ENCODE measurements at regions not wholly inside any gene's neighbourhood (a gene's known extent, or its start where the extent isn't known, plus 50 kb on each side); places are given as distances from the start of the nearest gene placed in this dataset.
A peak's percentile ranks its signal among the peaks of the same experiment; 100 is the strongest.
"Not testable (repeated sequence)": the region's sequence is repeated elsewhere in the genome, so short reads cannot be mapped to it uniquely, and the experiment has no call there.

- no peak for DNase-seq
Measured at GRCh38 chr5:60546207-60546606, 153.8 kb downstream of the DEPDC1B start.

DNA sequence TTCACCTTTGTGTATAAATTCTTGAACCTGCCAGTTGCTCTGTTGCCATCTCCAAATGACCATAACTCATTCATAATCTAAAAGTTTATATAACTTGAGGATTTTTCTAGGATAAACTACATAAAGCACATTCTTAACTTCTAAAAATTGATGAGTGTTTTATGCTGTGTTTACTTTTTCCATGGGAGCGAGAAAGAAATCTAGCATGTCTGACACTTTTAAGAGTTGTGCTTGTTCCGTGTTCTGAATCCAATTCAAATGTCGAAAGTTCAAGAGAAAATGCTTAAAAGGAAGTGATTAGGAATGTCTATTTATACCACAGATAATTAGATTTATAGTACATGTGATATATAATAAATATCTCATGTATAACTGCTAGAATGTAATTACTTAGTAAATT, 154.4 kb downstream of the DEPDC1B start:
- no peak for DNase-seq

DNA sequence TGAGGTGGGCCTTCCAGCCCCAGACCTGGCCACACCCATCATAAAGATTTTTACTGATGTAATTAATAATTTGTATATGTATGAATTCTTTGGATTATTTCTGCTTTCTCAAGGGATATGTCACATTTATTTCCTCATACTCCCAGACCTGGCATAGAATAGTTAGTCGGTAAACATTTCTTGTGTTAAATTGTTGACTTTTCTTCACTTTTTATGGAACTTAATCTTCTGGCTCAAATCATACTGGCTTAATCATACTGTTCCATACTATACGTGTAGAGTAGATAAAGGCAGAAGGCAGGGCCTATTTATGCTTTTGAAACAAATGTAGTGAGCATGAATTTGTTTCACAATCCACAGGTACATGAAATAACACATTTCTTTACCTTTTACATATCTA, 155.8 kb downstream of the DEPDC1B start:
- no peak for DNase-seq

DNA sequence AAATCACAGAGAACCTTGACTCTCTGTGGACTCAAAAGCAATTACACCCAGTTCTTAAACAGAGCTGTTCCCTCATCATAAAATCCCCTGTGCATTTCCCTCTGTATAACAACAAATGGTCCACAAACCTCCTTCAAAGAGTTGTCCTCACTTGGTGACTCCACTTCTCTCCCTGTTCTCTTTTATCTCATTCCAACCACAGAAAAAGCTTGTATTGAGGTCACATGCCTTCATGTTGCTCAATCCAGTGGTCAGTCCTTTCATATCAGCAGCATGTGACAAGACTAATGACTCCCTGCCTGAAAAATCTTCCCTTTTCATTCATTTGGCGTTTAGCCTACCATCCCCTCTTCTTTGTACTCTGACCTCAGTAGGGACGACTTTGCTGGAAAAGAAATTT, 158.0 kb downstream of the DEPDC1B start:
- no peak for DNase-seq

DNA sequence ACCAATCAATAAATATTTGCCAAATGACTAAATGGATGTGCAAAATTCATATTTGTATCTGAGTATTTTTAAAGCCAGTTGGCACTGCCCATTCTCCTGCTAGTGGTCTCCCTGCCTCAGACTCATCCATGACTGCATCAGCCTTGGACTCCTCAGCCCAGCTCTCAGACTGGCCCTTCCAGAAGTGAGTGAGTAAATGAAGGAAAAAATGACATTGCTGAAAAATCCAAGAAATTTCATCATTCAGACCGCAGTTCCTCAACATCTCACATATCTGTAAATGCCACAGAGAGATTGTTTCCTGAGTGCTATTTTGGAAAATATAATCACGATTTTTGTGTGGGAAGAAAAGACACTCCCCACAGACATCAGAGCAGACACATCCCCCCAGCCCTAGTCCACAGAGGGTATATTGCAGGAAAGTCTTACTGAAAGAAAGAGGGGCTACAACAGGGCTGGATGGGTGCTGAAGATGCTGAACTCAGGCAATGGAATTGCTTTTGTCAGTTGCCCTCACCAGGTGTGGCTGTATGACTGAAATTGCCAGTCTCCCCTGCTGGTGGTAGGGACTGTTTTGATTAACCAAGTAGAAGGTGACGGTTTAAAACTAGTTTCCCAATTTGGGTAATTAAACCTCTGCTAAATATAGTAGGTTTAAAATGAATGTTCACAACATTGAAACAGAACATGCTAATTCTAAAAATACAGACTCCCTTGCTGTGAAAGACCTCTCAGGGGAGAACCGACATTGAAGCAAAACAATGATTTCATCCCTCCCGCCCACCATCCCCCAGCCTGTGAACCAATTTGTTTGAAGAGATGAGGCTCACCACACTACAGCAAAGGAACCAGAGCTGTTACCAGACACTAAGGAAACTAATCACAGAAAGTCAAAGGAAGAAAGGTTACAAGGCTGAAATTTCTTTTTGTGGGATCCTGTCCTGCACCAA, 158.8 kb downstream of the DEPDC1B start:
- peak; percentile 76 for DNase-seq

GRCh38 chr5:60538955-60539866, 160.8 kb downstream of the DEPDC1B start:
- DNase-seq, result no peak

DNA sequence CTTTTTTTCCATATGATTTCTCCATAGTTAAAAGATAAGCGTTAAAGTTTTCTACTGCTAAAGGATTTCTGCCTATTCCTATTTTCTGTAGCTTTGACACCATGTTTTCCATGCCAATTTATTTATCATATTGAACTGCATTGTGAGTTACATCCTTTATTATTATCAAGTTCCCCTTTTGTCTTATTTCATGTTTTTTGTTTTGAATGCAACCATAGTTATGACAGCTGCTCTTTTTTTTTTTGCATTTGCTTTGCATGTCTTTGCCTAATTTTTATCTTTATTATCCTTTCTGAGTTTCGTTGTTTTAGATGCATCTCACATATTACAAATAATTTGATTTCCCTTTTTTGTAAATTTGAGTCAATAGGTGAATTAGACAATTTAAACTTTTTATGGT, 161.5 kb downstream of the DEPDC1B start:
- DNase-seq, result no peak

DNA sequence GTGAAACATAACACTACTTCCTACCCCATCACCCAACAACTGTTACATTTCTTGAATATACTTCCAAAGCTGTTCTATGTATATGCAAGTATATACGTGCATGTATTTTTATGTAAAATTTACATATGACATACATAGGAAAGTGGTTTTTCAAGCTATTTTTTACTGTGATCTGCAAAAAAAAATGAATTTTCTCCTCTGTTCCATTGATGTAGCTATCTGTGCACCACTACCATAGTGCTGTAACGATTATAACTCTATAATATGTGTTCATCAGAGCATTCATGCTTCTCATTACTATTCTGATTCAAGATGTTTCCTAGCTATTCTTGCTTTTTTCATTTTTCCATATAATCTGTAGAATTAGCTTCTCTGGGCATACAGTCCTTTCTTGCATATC, 164.0 kb downstream of the DEPDC1B start:
- no peak for DNase-seq

DNA sequence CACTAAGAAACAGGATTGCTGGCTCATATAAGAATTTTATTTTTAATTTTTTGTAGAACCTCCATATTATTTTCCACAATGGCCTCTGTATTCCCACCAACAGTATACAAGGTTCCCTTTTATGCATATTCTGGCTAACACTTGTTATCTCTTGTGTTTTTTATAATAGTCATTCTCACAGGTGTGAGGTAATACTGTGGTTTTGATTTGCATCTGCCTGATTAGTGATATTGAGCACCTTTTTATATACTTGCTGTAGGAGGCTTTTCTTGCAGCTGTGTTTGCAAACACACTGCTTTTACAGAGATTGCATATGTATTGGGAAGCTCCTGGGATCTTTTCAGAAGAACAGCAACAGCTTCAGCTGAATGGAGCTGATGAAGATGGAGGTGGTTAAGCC, 164.8 kb downstream of the DEPDC1B start:
- DNase-seq, result no peak

GRCh38 chr5:60533789-60534188, 166.2 kb downstream of the DEPDC1B start:
- DNase-seq, result no peak

DNA sequence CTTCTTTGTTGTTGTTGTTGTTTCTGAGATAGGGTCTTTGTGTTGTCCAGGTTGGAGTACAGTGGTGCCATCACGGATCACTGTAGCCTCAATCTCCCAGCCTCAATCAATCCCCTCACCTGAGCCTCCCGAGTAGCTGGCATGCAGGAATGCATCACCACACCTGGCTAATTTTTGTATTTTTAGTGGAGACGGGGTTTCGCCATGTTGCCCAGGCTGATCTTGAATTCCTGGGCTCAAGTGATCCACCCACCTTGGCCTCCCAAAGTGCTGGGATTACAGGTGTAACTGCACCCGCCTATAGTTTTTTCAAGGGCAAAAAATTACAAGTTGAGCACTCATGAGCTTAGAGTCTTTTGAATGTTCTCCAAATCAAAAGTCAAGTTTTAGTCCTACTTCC, 167.2 kb downstream of the DEPDC1B start:
- DNase-seq, result not testable (repeated sequence)

DNA sequence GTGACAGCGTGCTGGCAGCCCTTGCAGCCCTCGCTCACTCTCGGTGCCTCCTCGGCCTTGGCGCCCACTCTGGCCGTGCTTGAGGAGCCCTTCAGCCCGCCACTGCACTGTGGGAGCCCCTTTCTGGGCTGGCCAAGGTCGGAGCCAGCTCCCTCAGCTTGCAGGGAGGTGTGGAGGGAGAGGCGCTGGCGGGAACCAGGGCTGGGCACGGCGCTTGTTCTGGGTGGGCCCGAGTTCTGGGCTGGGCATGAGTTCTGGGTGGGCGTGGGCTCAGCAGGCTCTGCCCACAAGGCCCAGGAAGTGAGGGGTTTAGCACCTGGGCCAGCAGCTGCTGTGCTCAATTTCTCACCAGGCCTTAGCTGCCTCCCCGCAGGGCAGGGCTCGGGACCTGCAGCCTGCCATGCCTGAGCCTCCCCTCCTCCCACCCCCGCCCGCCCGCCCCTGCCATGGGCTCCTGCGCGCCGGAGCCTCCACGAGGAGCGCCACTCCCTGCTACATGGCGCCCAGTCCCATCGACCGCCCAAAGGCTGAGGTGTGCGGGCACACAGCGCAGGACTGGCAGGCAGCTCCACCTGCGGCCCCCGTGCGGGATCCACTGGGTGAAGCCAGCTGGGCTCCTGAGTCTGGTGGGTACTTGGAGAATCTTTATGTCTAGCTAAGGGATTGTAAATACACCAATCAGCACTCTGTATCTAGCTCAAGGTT, 169.7 kb downstream of the DEPDC1B start:
- DNase-seq, result not testable (repeated sequence)

GRCh38 chr5:60529001-60529400, 171.0 kb downstream of the DEPDC1B start:
- DNase-seq, result no peak

DNA sequence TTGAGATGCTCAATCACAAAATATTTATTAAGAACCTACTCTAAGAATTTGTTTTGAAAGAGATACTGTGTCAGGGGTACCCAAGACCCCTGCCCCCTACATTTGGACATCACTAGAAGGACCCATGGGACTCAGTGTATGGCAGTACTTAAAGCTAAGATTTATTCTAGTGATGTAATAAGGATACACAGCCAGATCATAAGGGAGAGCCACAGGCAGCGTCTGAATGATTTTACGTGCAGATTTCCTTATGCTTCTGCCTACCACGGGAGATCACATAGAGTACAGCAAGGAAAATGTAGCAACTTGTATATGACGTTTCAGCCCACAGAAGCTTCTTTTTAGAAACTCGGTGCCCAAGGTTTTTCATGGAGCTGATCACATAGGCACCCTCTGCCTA, 172.9 kb downstream of the DEPDC1B start:
- DNase-seq, result no peak

- DNase-seq, result no peak
Measured at GRCh38 chr5:60526336-60526875, 173.6 kb downstream of the DEPDC1B start.

- DNase-seq, result no peak
Measured at GRCh38 chr5:60522292-60522905, 177.6 kb downstream of the DEPDC1B start.

DNA sequence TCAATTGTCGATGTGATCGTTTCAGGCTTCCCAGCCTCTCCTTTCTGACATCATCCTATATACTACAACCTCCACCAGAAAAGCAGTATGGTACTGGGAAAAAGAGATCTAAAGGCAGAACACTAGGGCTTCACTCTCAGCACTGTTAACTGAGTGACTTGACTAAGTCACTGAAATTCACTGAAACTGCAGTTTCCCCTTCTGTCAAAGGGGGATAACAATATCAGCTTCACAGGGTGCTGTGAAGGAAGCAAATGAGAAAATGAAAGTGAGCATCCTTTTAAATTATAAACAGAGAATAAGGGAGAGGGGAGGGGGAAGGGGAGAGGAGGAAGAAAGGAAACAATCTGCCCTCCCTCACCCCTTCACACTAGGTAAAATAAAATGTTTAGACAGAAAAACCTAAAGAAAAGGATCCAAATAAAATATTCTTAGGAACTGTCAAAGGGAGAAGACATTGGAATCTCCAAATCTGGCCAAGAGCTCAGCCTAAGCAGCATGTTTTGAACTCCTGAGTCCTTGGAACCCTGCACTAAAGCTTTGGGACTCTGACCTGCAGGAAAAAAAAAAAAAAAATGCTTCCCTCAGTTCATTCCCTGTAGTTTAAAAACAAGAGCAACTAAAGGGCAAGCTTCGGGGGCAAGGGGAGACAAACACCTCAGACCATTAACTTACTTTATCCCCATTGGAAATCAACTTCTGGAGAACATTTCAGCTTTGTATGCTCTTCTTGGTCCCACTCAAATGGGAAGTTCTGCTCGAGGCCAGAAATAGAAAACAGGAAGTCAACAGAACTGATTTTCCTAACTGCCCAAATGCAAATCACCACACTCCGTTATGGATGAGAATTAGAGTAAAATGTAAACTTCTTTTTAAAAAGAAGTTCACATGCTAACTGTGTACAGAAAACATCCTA, 178.3 kb downstream of the DEPDC1B start:
- DNase-seq, result no peak

- DNase-seq, result no peak
Measured at GRCh38 chr5:60520451-60521227, 179.3 kb downstream of the DEPDC1B start.

- DNase-seq, result no peak
Measured at GRCh38 chr5:60519372-60519771, 180.6 kb downstream of the DEPDC1B start.

- no peak for DNase-seq
Measured at GRCh38 chr5:60517850-60518249, 182.1 kb downstream of the DEPDC1B start.
